ENCODE measurements at regions not wholly inside any gene's neighbourhood (a gene's known extent, or its start where the extent isn't known, plus 50 kb on each side); places are given as distances from the start of the nearest gene placed in this dataset.

DNA sequence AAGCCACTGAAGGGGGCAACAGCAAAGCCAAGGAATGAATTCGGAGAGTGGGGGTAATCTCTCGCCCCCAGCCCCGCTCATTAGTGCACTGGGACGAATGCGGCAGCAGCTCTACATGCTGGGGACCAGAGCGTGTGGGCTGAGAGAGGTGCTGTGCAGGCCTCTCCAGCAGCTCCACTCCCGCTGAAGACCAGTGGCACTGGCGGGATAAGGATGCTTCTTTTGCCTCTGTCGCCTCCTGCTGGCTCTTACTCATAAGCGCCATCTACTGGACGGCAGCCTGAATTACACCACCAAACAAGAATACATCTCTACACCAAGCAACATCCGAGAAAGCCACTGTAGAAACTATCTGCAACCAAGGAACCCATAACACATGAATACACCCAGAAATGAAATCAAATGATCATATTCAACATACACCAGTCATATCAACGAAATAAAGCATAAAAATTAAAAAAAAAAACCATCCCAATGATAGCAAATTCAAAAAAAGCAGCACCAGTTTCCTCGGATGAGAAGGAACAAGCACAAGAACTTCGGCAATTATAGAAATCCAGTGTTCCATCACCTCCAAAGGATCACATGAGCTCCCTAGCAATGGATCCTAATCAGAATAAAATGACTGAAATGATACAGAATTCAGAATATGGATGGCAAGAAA lies 79.0 kb upstream of the TMEM168 start:
- TF ChIP-seq, protein P1, sequence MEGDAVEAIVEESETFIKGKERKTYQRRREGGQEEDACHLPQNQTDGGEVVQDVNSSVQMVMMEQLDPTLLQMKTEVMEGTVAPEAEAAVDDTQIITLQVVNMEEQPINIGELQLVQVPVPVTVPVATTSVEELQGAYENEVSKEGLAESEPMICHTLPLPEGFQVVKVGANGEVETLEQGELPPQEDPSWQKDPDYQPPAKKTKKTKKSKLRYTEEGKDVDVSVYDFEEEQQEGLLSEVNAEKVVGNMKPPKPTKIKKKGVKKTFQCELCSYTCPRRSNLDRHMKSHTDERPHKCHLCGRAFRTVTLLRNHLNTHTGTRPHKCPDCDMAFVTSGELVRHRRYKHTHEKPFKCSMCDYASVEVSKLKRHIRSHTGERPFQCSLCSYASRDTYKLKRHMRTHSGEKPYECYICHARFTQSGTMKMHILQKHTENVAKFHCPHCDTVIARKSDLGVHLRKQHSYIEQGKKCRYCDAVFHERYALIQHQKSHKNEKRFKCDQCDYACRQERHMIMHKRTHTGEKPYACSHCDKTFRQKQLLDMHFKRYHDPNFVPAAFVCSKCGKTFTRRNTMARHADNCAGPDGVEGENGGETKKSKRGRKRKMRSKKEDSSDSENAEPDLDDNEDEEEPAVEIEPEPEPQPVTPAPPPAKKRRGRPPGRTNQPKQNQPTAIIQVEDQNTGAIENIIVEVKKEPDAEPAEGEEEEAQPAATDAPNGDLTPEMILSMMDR (IDR thresholded peaks at IDR 0.05) = peak; percentile 99
- TF ChIP-seq ZFX (IDR thresholded peaks at IDR 0.05; ENCODE audit: borderline replicate concordance) = no peak

All from 22Rv1 (cell line).